HL-60 (cell line): ENCODE measurements at regions not wholly inside any gene's neighbourhood (a gene's known extent, or its start where the extent isn't known, plus 50 kb on each side); places are given as distances from the start of the nearest gene placed in this dataset.

Source experiments
- DNase-seq, 2 experiments: peaks; one replicate each; pipeline ENCODE4 v3.0.0-alpha.2; 2010 to 2020; ENCODE audit warnings: low read depth in 1 of 2, low spot score in 1 of 2
- H3K27ac ChIP-seq: fragments of 250-450 bp; sonication (Bioruptor Pico); replicated peaks from 2 replicates; pipeline ENCODE4 v1.5.1; 2020; ENCODE audit warnings: mild to moderate bottlenecking, moderate library complexity
- H3K27me3 ChIP-seq: fragments of 250-450 bp; sonication (Bioruptor Pico); 2 replicates; pipeline ENCODE4 v1.5.1; 2021; ENCODE audit warnings: mild to moderate bottlenecking, moderate library complexity; ENCODE audit not compliant: insufficient read depth, poor library complexity, severe bottlenecking
- H3K4me3 ChIP-seq: replicated peaks from 2 replicates; pipeline ENCODE4 v1.5.1; 2011; ENCODE audit warnings: mild to moderate bottlenecking, control low read depth, low read length; ENCODE audit not compliant: insufficient read depth
- CTCF ChIP-seq: IDR thresholded peaks from one replicate; pipeline ENCODE4 v1.5.1; 2011; ENCODE audit warnings: low read length, control low read depth, inconsistent platforms; ENCODE audit not compliant: insufficient read depth
- GABPA ChIP-seq: IDR thresholded peaks from 2 replicates; pipeline ENCODE4 v1.6.1; 2012; ENCODE audit warnings: low read depth
- POLR2AphosphoS5 ChIP-seq: IDR thresholded peaks from 2 replicates; pipeline ENCODE4 v1.6.1; 2012; ENCODE audit warnings: low read depth
- REST ChIP-seq: IDR thresholded peaks from 2 replicates; pipeline ENCODE4 v1.6.1; 2012; ENCODE audit warnings: low read depth; ENCODE audit not compliant: insufficient replicate concordance
- SPI1 ChIP-seq: IDR thresholded peaks from 2 replicates; pipeline ENCODE4 v1.6.1; 2012; ENCODE audit warnings: low read depth, mild to moderate bottlenecking, borderline replicate concordance

GRCh38 chr4:83728191-83728590 is 192.3 kb downstream of the GPAT3 start:
- Histone ChIP-seq H3K27ac (no peak overlapping the region), H3K27me3 (no peaks in the 10 kb centered on the region), H3K4me3 (no peak overlapping the region)
- DNase-seq: no peak
- no peak for TF ChIP-seq REST
- TF ChIP-seq CTCF: no peak
- TF ChIP-seq POLR2AphosphoS5: no peak
- TF ChIP-seq SPI1: no peak
- no peak for TF ChIP-seq GABPA

GRCh38 chr4:83725336-83726085 is 189.6 kb downstream of the GPAT3 start:
- TF ChIP-seq POLR2AphosphoS5 (no peak), GABPA (no peak), CTCF (no peak), REST (no peak), SPI1 (no peak)
- Histone ChIP-seq H3K27me3 (no peaks in the 10 kb centered on the region), H3K27ac (no peak overlapping the region), H3K4me3 (no peak overlapping the region)
- DNase-seq: no peak

- Histone ChIP-seq H3K4me3 (no peak overlapping the region), H3K27me3 (no peaks in the 10 kb centered on the region), H3K27ac (no peak overlapping the region)
- no peak for DNase-seq
- TF ChIP-seq POLR2AphosphoS5 (no peak), REST (no peak), SPI1 (no peak), CTCF (no peak), GABPA (no peak)
Observed at GRCh38 chr4:83724485-83725335, 188.8 kb downstream of the GPAT3 start.
